HG03378 (cell line): ENCODE measurements at regions not wholly inside any gene's neighbourhood (a gene's known extent, or its start where the extent isn't known, plus 50 kb on each side); places are given as distances from the start of the nearest gene placed in this dataset.
"Not testable (repeated sequence)": the region's sequence is repeated elsewhere in the genome, so short reads cannot be mapped to it uniquely, and the experiment has no call there.

Experiments used
- ATAC-seq: cut with Tn5 transposase; IDR thresholded peaks from one replicate; pipeline ENCODE4 v1.9.1; 2021; ENCODE audit warnings: mild to moderate bottlenecking, moderate library complexity; ENCODE audit not compliant: unreplicated experiment

DNA sequence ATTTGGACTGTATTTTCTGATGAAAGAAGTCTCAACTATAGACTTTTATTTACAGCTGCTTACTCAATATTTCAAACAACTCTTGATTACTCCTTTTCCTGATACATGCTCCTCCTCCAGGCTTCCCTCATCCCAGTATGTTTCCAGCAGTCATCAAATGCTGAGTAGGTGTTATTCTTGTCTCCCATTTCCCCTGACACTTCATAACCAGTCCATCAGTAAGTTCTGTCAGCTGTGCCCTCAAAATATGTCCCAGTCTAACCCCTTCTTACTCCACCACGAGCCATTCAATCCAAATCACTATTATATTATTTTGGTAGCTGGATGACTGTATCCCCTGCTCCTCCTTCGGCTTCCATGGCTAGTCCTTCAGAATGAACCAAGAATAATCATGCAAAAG, 189.1 kb upstream of the DTNA start:
- ATAC-seq, result no peak

- no peak for ATAC-seq
Measured at GRCh38 chr18:34522603-34523002, 187.5 kb upstream of the DTNA start.

GRCh38 chr18:34525244-34525643, 184.9 kb upstream of the DTNA start:
- no peak for ATAC-seq

GRCh38 chr18:34528177-34528576, 181.9 kb upstream of the DTNA start:
- no peak for ATAC-seq

DNA sequence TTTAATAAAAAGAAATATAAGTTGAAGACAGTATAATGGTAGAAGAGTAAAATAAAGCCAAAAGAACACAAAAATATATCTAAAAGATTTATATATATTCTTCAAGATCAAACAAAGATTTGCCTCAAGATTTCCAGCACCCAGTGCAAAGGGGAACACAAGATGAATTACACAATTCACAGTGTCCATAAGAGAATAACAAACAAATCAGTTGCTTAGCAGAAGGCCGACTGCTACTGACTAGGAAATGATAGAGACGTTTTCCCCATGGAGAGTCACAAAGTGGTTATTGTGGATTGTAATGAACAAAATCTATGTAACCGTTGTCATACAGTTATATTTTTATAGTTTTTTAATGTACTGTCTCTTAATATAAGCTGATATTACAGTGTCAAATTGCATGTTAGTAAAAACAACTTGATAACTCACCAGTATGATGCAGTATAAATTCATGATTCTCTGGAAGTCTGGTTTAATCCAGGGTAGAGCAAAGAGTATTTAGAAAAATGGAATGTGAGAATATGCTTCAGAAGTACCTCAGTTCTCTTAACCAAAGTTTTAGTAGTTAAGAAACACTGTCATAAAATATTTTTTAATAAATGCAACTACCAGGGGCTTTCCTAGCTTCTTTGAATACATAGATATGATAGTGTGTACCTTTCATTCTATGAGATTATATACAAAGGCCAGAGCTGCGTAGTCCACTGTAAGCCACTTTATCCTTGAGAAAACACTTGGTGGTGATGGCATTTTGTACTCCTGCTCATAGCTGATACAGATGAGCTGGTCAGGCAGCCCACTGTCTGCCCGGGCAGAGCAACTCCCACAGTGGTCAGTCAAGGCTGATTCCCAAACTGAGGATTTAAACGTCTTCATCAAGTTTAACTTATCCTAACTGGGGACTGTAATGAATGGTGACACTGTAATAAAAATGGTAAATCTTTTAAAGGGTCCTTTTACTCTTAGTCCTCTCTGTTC, 180.5 kb upstream of the DTNA start:
- ATAC-seq, result no peak

GRCh38 chr18:34531110-34531509, 179.0 kb upstream of the DTNA start:
- no peak for ATAC-seq

DNA sequence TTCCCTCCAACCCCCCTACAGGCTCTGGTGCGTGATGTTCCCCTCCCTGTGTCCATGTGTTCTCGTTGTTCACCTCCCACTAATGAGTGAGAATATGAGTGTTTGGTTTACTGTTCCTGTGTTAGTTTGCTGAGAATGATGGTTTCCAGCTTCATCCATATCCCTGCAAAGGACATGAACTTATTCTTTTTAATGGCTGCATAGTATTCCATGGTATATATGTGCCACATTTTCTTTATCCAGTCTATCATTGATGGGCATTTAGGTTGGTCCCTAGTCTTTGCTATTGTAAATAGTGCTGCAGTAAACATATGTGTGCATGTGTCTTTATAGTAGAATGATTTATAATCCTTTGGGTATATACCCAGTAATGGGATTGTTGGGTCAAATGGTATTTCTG, 175.5 kb upstream of the DTNA start:
- not testable (repeated sequence) for ATAC-seq

GRCh38 chr18:34540897-34541296, 169.2 kb upstream of the DTNA start:
- no peak for ATAC-seq

DNA sequence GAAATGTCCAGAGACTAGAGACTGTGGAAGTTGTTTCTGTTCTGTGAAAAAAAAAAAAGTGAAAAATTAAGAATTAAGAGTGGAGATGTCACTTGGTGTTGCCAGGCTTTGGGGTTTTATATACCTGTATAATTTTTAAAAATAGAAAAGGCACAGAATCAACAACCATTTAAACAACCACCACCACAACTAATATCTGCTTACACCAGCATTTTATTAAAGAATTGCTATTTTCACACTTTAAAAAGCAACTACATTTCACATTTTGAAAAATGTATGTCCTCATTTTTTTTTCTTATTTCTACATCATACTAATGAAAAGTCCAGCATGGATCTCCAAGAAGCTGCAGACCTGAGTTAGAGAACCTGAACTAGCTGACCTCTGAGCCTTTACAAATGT, 167.5 kb upstream of the DTNA start:
- ATAC-seq, result no peak

DNA sequence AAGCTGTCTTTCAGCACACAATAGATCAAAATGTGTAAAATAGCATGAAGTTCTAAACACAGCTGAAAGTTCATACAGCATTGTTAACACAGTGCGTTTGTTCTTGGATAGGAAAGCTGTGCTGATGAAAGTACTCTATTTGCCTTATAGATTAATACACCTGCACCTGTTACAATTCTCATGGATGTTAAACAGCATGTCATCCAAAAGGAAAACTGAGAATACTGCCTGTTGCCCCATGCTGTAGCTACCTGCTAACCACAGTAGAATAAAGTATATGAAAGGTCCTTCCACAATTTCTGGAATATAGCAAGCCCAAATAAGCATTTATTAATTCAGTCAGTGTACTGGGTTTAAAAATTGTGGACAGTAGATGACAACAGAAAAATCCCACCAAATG, 166.7 kb upstream of the DTNA start:
- ATAC-seq, result no peak

GRCh38 chr18:34543945-34544344, 166.2 kb upstream of the DTNA start:
- ATAC-seq, result no peak

DNA sequence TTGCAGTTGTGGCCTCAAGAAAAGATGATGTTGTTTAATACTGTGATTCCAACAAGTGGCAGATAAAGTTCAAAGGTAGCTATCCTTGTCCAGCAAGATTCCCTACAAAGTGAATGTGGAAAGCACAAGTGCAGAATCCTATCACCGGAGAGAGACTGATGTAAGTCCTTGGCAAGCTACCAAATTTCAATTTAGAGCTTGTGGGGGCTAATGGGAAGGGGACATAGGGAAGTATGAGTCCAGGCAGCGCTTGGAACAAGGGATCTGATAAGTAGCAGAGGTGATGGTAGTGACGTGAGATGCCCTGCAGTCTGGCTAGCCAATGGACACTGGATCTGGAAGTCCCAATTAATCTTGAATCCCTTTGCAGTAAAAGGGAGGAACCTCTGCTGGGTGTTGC, 165.2 kb upstream of the DTNA start:
- ATAC-seq, result no peak

- ATAC-seq, result no peak
Measured at GRCh38 chr18:34548120-34548972, 161.8 kb upstream of the DTNA start.

DNA sequence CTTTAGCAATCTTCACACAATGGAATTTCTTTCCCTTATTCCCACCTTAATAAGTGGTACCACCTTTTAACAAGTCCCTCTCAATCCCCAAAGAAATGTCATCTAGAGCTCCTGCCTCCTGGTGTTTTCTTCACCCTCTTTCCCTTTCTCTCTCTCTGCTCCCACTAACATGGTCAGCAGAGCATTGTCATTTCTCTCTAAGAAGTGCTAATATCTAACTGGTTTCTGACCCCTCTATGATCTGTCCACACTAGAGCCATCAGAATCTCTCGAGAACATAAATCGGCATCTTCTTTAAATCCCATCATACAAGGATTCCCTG, 161.2 kb upstream of the DTNA start:
- ATAC-seq, result no peak

DNA sequence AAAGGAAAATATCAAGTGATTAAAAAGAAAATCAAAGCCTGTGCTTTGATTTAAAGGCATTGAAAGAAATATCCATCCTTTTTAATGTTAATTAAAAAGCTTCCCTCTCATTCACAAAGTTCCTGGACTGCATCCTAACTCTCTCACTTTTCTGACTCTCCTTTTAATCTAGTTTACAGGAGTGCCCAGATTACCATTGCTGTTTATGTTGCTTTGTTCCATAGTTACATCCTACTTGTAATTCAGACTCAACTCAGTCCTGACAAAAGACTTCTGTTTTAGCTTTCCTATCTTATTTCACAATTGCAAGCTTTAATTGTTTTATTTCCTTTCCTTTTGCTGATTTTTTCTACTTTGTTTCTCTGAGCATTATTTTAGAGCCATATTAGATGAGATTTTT, 160.7 kb upstream of the DTNA start:
- no peak for ATAC-seq

- no peak for ATAC-seq
Measured at GRCh38 chr18:34550156-34550555, 159.9 kb upstream of the DTNA start.

- no peak for ATAC-seq
Measured at GRCh38 chr18:34550902-34551301, 159.2 kb upstream of the DTNA start.

DNA sequence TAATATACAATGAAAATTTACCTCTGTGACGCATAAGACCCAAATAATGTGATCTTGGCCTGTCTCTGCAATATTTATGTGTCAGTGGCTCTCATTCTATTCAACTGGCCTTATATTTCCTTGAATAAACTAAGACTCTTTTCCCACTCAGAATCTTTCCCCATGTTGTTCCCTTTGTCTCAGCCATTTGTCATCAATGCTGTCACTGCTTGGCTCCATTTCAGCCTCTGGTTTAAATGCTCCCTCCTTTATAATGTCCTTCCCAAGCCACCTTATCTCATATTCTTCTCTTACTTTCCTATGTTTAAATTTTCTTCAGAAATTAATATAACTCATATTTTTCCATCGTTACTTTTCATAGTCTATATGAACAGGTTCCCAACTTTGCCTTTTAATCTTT, 158.3 kb upstream of the DTNA start:
- no peak for ATAC-seq

DNA sequence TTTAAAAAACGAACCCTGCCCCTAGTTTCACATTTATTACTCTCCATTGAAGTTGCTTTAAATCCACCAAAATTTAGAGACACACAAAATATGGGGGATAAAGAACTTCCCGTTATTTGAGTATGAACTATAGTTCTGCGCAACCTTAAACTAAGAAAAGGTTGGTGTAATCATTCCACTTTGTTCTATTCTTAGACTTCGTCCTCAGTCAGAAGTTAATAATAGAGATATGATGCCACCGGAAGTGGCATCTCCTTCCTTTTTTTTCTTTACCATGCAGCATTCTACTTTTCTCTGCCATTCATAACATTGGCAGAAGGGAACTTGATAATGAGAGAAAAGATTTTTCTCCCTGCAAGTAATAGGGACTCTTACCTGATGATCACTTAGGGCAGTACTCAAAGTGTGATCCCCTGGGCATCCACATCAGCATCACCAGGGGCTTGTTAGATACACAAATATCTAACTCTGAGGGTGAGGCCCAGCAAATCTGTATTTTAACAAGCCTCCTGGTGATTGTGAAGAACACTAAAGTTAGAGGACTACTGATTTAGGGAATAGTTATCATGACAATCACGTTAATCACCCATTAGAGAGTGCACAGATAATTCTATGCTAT, 147.7 kb upstream of the DTNA start:
- ATAC-seq, result no peak

DNA sequence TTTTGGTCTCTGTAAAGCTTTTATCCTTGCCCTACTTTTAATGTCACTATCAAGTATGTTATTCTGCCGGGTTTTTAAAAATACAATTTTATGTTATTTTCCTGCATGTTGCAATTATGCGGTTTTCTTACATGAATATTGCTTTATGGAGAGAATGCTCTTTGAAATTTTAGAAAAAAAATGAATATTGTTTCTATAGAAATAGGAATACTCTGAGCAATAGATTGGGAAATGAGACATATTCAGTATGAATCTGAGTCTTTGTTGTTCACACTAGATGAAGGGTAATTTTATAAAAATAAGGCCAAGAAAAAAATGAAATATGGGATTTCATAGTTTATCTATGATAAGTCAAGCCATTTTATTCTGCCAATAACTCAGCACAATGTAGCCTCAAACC, 142.2 kb upstream of the DTNA start:
- no peak for ATAC-seq

DNA sequence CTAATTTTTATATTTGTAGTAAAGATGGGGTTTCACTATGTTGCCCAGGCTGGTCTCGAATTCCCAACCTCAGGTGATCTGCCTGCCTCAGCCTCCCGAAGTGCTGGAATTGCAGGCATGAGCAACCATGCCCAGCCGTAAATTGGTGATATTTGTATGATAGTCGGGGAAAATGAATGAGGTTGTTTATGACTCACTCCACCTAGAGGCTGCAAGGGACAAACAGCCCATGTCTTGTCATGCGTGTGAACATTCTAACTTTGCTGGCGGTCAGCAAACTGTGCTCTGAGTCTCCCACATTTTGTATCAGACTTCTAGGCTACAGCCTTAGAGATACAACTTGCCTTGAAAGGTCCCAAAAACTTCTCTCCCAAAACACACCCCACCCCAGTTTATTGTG, 133.5 kb upstream of the DTNA start:
- no peak for ATAC-seq

DNA sequence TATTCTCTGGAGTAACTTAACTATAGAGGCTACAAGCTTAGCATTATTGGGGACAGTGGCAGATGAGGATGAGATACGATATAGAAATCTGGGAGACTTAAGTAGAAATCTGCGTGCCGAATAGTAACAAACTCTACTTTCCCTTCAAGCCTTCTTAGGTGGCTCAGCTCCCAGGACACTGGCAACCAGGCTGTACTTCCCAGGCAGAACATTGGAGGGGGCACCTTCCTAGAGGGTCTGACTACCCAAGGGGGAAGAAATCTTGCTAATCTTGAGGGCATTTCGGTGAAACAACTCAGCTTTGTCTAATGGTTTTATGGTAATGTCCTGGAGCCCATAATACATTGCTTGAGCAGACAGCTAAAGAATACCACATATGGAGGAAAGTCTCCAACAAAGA, 126.2 kb upstream of the DTNA start:
- ATAC-seq, result no peak
